Prostate gland (tissue), 2 donors: ENCODE measurements at regions not wholly inside any gene's neighbourhood (a gene's known extent, or its start where the extent isn't known, plus 50 kb on each side); places are given as distances from the start of the nearest gene placed in this dataset.

Experiments used
- DNase-seq: peaks from one replicate; pipeline ENCODE4 v3.0.0-alpha.2; 2019; ENCODE audit warnings: low spot score
- H3K27ac ChIP-seq, 2 donors: fragments of 200-600 bp; sonication (generic); 2 replicates each; pipeline ENCODE4 v1.5.1; 2017 to 2019
- H3K27me3 ChIP-seq: fragments of 200-600 bp; sonication (generic); replicated peaks from 2 replicates; pipeline ENCODE4 v1.5.1; 2019; ENCODE audit not compliant: insufficient read depth
- H3K36me3 ChIP-seq, 2 donors: fragments of 200-600 bp; sonication (generic); 1 replicate in 1 of 2; 2 replicates in 1 of 2; pipeline versions ENCODE4 v1.5.1 to v1.8.1; 2017 to 2019
- H3K4me1 ChIP-seq: fragments of 200-600 bp; sonication (generic); replicated peaks from 2 replicates; pipeline ENCODE4 v1.5.1; 2019
- H3K4me3 ChIP-seq, 2 donors: fragments of 200-600 bp; sonication (generic); 2 replicates each; pipeline ENCODE4 v1.5.1; 2017 to 2019
- H3K9me3 ChIP-seq: fragments of 200-600 bp; sonication (generic); 2 replicates; pipeline ENCODE4 v1.5.1; 2017
- CTCF ChIP-seq, 4 experiments: fragments of 200-600 bp in 2 of 4; fragments of 450-650 bp in 2 of 4; sonication (generic) in 2 of 4; IDR thresholded peaks; 1 replicate in 3 of 4; 2 replicates in 1 of 4; pipeline ENCODE4 v1.5.1; 2016 to 2019; ENCODE audit warnings: antibody characterized with exemption in 4 of 4, mild to moderate bottlenecking in 2 of 4, moderate library complexity in 2 of 4
- POLR2A ChIP-seq: fragments of 450-650 bp; IDR thresholded peaks from one replicate; pipeline ENCODE4 v1.6.1; 2016; ENCODE audit warnings: antibody characterized with exemption, mild to moderate bottlenecking
- POLR2AphosphoS5 ChIP-seq: sonication (generic); formaldehyde crosslinking; IDR thresholded peaks from one replicate; pipeline ENCODE4 v1.6.1; 2017; ENCODE audit warnings: antibody characterized with exemption
- WGBS: methylation state at CpG from one replicate; pipeline ENCODE4 v1.1.5; 2018; 5-methylcytosine and 5-hydroxymethylcytosine counted together
- intact Hi-C: fragments of 100-400 bp; cut with DNase I; formaldehyde crosslinking; loops from one replicate; pipeline ENCODE4 v1.14.2; 2022

DNA sequence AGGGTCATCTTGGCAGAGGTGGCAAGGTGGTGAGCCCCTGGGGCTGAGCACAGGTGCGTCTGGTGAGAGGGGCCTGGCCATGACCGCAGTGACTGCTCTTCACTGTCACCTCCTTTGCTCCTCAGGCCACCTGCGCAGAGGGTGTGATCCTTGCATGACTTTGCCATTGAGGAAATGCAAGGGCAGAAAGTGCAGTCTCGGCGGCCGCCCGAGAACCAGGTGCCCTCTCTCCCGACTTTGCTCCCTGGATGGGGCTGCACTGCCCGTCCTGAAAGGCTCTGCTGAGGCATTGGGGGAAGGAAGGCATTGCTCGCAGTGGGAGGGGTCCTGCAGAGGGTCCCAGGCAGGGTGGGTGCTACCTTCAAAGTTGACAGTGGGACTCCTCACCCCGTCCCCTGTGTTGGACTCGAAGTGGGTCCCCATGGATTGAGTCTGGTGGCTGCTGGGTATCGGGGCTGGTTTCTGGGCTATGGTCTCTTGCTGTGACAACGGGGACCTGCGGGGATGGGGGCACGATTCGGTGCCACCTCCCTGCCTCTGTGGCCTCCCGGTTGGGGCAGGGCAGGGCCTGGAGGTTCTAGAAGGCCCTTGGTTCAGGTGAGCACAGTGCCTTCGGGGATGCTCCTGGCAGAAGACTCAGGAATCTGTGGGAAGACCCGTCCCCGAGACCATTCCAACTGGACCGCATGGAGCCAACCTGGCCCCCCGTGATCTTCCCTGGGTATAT, 1239.4 kb downstream of the BRD1 start:
- no peak overlapping the region for H3K4me3 ChIP-seq
- H3K9me3 ChIP-seq: no peaks in the 10 kb centered on the region
- H3K36me3 ChIP-seq: no peaks in the 10 kb centered on the region
- no peak for DNase-seq
- no peak overlapping the region for H3K27ac ChIP-seq
- intact Hi-C loops: no loop called here
- 89% methylated on average over 22 of the region's 23 CpGs for WGBS
- TF ChIP-seq POLR2A (no peak), POLR2AphosphoS5 (no peak), CTCF (IDR thresholded peaks at IDR 0.05) (no peak)
- no peaks in the 10 kb centered on the region for H3K4me1 ChIP-seq
- no peaks in the 10 kb centered on the region for H3K27me3 ChIP-seq

- H3K27me3 ChIP-seq: no peaks in the 10 kb centered on the region
- TF ChIP-seq CTCF (IDR thresholded peaks at IDR 0.05): no peak
- intact Hi-C loops: no loop called here
- 92% methylated on average over 16 of the region's 18 CpGs for WGBS
- no peaks in the 10 kb centered on the region for H3K36me3 ChIP-seq
- H3K4me1 ChIP-seq: no peaks in the 10 kb centered on the region
- no peak overlapping the region for H3K27ac ChIP-seq
- H3K9me3 ChIP-seq: no peaks in the 10 kb centered on the region
- no peak overlapping the region for H3K4me3 ChIP-seq
- no peak for DNase-seq
Measured at GRCh38 chr22:48587236-48587865, 1240.3 kb downstream of the BRD1 start.

- Histone ChIP-seq H3K36me3 (no peaks in the 10 kb centered on the region), H3K4me3 (no peak overlapping the region), H3K27me3 (no peaks in the 10 kb centered on the region), H3K27ac (no peak overlapping the region), H3K9me3 (no peaks in the 10 kb centered on the region), H3K4me1 (no peaks in the 10 kb centered on the region)
- WGBS: 94% methylated on average over 7 of the region's 7 CpGs
- no peak for DNase-seq
- intact Hi-C loops: no loop called here
- TF ChIP-seq CTCF (IDR thresholded peaks at IDR 0.05) (no peak), POLR2A (no peak), POLR2AphosphoS5 (no peak)
Measured at GRCh38 chr22:48586799-48587185, 1240.9 kb downstream of the BRD1 start.

GRCh38 chr22:48585916-48586798, 1241.5 kb downstream of the BRD1 start:
- Histone ChIP-seq H3K27ac (no peak overlapping the region), H3K27me3 (no peaks in the 10 kb centered on the region), H3K9me3 (no peaks in the 10 kb centered on the region), H3K36me3 (no peaks in the 10 kb centered on the region), H3K4me1 (no peaks in the 10 kb centered on the region), H3K4me3 (no peak overlapping the region)
- DNase-seq: no peak
- WGBS: 72% methylated on average over 20 of the region's 21 CpGs
- TF ChIP-seq POLR2A: no peak
- TF ChIP-seq POLR2AphosphoS5: no peak
- no peak for TF ChIP-seq CTCF (IDR thresholded peaks at IDR 0.05)
- intact Hi-C loops: no loop called here
